ENCODE measurements at regions not wholly inside any gene's neighbourhood (a gene's known extent, or its start where the extent isn't known, plus 50 kb on each side); places are given as distances from the start of the nearest gene placed in this dataset.

DNA sequence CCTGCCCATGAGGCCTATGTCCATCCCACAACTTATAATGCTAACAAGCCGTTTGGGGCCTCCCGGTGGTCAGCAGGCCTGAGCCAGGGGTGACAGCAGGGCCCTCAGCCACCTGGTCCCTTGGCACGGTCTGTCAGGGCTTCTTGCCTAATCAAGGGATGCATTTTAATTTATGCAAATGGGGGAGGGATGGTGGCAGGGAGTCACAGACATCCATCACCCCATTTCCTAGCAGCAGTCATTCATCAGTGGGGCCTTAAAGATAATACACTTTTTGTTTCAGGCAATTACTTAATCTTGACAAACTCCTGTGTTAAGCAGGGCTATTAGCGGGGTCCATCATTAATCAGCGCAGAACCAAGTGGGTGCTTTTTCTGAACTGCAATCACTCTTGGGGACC lies 174.5 kb downstream of the GLI2 start:
- DNase-seq (no peak), ATAC-seq (no peak)
- CTCF ChIA-PET: no interaction called here
- no peaks in the 10 kb centered on the region for H3K4me1 Mint-ChIP-seq (ENCODE audit: low read depth)
- no peak overlapping the region for H3K27ac Mint-ChIP-seq
- no peaks in the 10 kb centered on the region for H3K9me3 Mint-ChIP-seq (ENCODE audit: insufficient read depth)
- H3K36me3 Mint-ChIP-seq (ENCODE audit: low read depth): no peaks in the 10 kb centered on the region
- no peak overlapping the region for H3K4me3 Mint-ChIP-seq
- POLR2A ChIA-PET: no interaction called here
- no peaks in the 10 kb centered on the region for H3K27me3 Mint-ChIP-seq (ENCODE audit: low read depth)

DNA sequence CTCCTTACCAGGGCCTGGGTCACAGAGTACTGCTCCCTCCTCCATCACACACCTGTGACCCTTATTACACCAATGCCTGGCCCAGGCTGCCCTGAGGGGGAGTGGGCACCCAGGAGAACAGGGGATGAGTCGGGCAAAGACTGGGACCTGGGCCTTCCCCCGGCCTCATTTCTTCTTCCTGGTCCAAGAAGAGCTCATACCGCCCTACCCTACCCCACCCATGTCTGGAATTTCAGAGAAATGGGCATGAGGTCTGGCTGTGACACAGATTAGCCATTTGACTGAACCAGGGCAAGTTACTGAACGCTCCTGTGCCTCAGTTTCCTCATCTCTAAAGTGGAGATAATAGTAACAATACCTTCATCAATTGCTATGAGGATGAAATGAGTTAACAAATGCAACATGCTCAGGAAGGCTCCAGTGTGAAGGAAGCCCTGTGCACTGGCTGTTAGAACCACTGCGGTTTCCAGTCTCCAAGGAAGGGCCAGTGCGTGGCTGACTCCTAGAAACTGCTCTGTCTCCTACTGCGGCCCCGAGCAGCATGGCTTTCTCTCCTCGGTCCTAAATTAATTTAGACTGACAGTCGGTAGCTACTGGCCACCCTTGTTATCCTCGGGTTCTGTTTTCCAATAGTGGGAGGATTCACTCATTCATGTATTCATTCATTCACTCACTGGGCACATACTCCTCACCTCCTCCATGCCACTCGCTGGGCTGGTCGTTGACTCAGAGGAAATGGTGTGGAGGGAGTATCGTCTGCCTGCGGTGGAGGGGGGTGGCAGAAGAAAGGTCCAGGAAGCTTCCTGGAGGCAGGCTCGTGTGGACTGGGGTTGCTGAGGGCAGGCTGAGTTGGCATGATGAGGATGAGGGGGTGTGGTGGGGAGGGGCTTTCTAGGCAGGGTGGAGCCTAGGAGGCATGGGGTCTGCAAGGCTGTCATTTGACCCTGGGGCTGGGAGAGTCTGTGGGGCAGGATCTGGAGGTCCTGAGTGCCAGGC lies 175.6 kb downstream of the GLI2 start:
- no peak overlapping the region for H3K27ac Mint-ChIP-seq
- ChIA-PET CTCF (no interaction called here), POLR2A (interaction anchor here (0.6 kb wide), 1 partner anchor 293 kb away, joined by 3 read pairs; no protein-coding TSS in a partner anchor)
- no peaks in the 10 kb centered on the region for H3K4me1 Mint-ChIP-seq (ENCODE audit: low read depth)
- no peaks in the 10 kb centered on the region for H3K36me3 Mint-ChIP-seq (ENCODE audit: low read depth)
- ATAC-seq: no peak
- H3K4me3 Mint-ChIP-seq: no peak overlapping the region
- no peak for DNase-seq
- H3K9me3 Mint-ChIP-seq (ENCODE audit: insufficient read depth): no peaks in the 10 kb centered on the region
- no peaks in the 10 kb centered on the region for H3K27me3 Mint-ChIP-seq (ENCODE audit: low read depth)

DNA sequence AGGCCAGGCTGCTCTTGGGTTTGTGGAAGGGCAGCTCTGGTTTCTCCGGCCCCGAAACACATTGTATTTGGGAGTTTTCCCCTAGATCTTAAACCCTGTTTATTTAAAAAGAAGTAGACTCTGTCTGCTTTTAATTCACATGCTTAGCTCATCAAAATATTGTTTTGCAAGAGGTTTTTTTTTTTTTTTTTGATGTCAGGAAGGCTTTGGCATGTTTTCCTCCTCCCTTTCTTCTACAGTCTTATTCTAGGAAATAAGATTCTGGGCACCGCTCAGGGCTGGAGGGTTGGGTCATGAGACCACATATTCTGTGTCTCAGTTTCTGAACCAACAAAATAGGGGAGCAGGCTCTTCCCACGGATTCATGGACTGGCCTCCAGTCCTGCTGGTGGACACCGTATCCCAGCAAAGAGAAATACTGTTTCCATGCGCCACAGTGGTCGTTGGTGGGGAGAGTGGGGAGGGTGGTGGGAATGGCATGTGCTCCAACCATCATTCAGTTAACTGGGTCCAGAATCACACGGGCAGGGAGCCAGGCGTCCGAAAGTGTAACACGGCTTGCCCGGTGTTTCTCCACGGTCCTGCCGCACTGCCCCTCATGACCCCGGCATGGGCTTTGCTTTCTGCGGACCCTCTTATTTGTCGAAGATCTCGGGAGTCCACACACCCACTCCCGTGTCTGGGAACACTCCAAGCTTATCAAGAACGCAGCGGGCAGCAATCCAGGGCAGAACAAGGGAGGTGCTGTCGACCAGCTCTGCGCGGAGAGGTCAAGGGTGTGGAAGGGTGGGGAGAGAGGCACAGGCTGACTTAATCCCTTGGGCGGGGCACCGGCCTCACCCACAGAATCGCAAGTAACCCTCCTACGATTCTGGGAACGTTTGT lies 176.7 kb downstream of the GLI2 start:
- no peaks in the 10 kb centered on the region for H3K27me3 Mint-ChIP-seq (ENCODE audit: low read depth)
- ChIA-PET POLR2A (interaction anchor here (0.6 kb wide), 1 partner anchor 292 kb away, joined by 3 read pairs; no protein-coding TSS in a partner anchor), CTCF (no interaction called here)
- H3K27ac Mint-ChIP-seq: no peak overlapping the region
- H3K4me1 Mint-ChIP-seq (ENCODE audit: low read depth): no peaks in the 10 kb centered on the region
- no peak overlapping the region for H3K4me3 Mint-ChIP-seq
- ATAC-seq (no peak), DNase-seq (no peak)
- H3K36me3 Mint-ChIP-seq (ENCODE audit: low read depth): no peaks in the 10 kb centered on the region
- no peaks in the 10 kb centered on the region for H3K9me3 Mint-ChIP-seq (ENCODE audit: insufficient read depth)

DNA sequence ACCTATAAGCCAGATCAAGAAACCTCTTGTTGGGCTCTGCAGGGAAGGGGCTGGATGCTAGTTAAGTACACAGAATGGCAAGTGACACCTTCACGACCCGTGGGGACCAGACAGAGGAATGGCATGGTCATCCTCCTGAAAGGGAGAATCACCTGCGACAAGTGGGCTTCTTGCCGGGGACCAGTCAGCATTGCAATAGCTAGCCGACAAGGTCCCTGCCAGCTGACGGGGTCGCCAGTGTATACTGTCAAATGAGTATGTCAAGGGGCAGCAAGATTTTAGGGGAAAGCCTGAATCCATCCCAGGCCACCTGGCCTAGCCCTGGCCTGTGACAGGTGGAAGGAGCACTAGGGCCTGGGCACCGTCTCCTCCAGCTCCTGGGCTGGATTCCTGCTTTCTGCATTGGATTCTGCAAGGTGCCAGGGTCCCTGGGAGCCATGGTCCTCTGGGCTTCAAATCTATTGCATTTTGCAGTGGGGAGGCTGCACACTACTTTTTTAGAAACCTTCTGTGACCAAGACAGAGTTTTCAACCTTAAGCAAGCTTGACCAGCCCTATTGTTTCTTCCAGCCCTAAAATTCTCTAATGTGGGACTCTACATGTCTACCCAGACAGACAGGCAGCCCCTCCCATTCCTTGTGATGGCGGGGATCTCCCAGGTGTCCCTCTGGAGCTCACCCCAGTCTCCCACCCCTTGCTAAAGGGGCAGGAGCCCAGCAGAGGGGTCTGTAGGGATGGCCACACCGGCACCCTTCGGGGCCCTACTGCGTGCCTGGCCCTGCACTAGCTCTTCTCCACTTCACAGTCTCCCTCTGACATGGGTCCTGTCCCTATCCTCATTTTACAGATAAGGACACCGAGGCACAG lies 178.5 kb downstream of the GLI2 start:
- DNase-seq: no peak
- H3K4me1 Mint-ChIP-seq (ENCODE audit: low read depth): no peaks in the 10 kb centered on the region
- no peak overlapping the region for H3K4me3 Mint-ChIP-seq
- no peaks in the 10 kb centered on the region for H3K9me3 Mint-ChIP-seq (ENCODE audit: insufficient read depth)
- H3K36me3 Mint-ChIP-seq (ENCODE audit: low read depth): no peaks in the 10 kb centered on the region
- CTCF ChIA-PET: no interaction called here
- POLR2A ChIA-PET: no interaction called here
- no peaks in the 10 kb centered on the region for H3K27me3 Mint-ChIP-seq (ENCODE audit: low read depth)
- no peak overlapping the region for H3K27ac Mint-ChIP-seq
- no peak for ATAC-seq

DNA sequence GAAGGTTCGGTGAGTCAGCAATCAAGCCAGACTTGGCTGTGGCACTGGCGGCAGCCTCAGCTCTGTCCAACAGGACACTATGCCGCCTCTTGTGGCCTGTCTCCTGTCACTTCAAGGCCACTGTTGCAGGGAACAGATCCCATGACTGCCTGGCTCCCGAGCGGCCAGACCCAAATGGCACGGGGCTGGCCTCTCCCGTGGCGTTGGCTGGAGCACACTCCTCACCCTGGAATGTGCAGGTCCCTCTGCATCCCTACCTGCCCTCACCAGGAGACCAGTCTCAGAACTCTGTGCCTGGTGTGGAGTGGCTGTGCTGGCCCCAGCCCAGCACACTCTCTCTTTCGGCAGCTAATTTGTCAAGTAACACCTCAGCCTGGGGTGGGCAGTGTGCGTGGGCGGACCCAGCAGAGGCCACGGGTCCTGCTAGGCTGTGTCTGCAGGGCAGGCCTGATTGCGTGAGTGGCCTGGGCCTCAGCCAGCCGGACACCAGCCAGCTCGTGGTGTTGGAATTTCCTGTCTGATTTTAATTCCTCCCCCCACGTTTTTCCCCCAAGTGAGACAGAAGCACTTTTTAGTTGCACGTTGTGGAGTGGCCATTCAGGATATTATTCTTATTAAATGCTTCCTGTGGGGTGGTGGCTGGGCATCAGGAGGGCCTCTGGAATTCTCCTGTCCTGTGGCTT lies 179.3 kb downstream of the GLI2 start:
- no peak for DNase-seq
- Mint-ChIP-seq H3K36me3 (ENCODE audit: low read depth) (no peaks in the 10 kb centered on the region), H3K4me1 (ENCODE audit: low read depth) (no peaks in the 10 kb centered on the region), H3K9me3 (ENCODE audit: insufficient read depth) (no peaks in the 10 kb centered on the region), H3K27ac (no peak overlapping the region), H3K4me3 (no peak overlapping the region), H3K27me3 (ENCODE audit: low read depth) (no peaks in the 10 kb centered on the region)
- no peak for ATAC-seq
- CTCF ChIA-PET: no interaction called here
- POLR2A ChIA-PET: no interaction called here

DNA sequence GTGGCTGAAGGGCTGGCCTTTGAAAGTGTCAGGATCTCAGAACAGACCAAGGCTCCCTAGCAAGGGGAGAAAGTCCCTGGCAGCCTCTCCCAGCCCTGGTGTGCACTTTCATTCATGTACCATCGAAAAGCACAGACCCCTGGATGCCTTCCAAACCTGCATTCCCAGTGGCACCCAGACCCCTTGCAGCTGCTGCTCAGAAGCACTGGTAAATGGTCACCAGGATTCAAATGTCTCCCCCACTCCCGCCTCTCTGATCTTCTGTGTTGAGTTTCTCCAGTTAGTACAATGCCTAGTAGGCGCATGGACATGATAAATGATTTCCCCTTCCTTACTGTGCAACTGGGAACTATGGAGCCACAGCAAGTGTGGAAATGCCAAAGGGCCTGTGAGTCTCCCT lies 180.0 kb downstream of the GLI2 start:
- DNase-seq (no peak), ATAC-seq (no peak)
- ChIA-PET POLR2A (no interaction called here), CTCF (no interaction called here)
- H3K4me3 Mint-ChIP-seq: no peak overlapping the region
- H3K9me3 Mint-ChIP-seq (ENCODE audit: insufficient read depth): no peaks in the 10 kb centered on the region
- no peaks in the 10 kb centered on the region for H3K4me1 Mint-ChIP-seq (ENCODE audit: low read depth)
- H3K27me3 Mint-ChIP-seq (ENCODE audit: low read depth): no peaks in the 10 kb centered on the region
- H3K27ac Mint-ChIP-seq: no peak overlapping the region
- no peaks in the 10 kb centered on the region for H3K36me3 Mint-ChIP-seq (ENCODE audit: low read depth)

DNA sequence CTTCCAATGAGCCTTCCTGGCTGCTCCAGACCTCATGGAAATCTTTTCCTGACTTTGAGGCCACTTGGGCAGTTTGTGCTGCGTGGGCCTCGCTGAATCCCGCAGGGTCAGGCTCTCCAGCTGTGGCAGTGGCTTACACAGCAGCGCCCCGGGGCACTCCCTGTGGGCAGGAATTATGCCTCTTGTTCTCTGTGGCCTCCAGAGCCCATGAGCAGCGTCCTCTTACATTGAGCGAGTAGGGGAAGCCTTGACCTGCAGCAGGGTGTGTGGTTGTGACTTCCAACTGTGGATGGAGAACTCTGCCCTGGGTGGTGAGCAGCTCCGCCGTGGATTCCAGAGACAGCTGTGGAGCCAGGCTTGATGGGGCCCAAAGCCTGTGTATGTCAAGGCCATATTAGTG lies 180.8 kb downstream of the GLI2 start:
- Mint-ChIP-seq H3K27ac (no peak overlapping the region), H3K4me1 (ENCODE audit: low read depth) (no peaks in the 10 kb centered on the region), H3K9me3 (ENCODE audit: insufficient read depth) (no peaks in the 10 kb centered on the region), H3K27me3 (ENCODE audit: low read depth) (no peaks in the 10 kb centered on the region), H3K36me3 (ENCODE audit: low read depth) (no peaks in the 10 kb centered on the region), H3K4me3 (no peak overlapping the region)
- CTCF ChIA-PET: no interaction called here
- POLR2A ChIA-PET: no interaction called here
- no peak for DNase-seq
- no peak for ATAC-seq

DNA sequence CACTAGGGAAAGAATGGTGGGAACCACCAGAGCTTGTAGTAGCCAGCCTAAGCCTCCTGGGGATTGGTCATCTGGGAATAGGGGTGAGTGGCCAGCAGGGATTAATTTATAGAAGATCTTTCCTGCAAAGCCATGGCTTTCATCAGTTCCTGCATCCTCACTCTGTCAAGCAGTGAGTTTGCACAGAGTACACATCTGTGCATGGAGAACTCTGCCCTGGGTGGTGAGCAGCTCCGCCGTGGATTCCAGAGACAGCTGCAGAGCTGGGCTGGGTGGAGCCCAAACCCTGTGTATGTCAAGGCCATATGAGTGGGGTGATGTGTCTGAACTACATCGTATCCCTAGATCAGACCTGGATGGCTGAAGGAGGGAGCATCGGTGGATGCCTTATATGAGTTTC lies 182.2 kb downstream of the GLI2 start:
- Mint-ChIP-seq H3K9me3 (ENCODE audit: insufficient read depth) (no peaks in the 10 kb centered on the region), H3K4me1 (ENCODE audit: low read depth) (no peaks in the 10 kb centered on the region), H3K36me3 (ENCODE audit: low read depth) (no peaks in the 10 kb centered on the region), H3K27me3 (ENCODE audit: low read depth) (no peaks in the 10 kb centered on the region), H3K27ac (no peak overlapping the region), H3K4me3 (no peak overlapping the region)
- DNase-seq (no peak), ATAC-seq (no peak)
- CTCF ChIA-PET: no interaction called here
- POLR2A ChIA-PET: no interaction called here

DNA sequence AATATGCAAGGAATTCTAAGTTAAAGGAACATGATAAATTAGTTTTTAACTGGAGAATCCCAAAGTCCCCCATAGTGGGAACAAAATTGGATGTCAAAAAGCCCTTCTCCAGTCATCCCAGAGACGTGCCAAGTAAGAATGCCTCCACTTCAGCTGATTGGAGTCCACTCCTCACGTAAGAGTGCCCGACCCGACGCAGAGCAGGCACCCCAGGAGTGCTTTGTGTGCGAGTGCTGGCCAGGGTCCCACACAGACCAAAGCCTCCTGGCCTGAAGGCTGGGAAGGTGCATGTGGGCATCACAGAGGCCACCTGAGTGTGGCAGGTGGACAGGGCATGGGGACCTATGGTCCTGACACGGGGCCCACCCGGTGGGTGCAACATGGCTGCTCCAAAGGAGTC lies 183.5 kb downstream of the GLI2 start:
- no peak overlapping the region for H3K4me3 Mint-ChIP-seq
- POLR2A ChIA-PET: no interaction called here
- H3K36me3 Mint-ChIP-seq (ENCODE audit: low read depth): no peaks in the 10 kb centered on the region
- no peaks in the 10 kb centered on the region for H3K27me3 Mint-ChIP-seq (ENCODE audit: low read depth)
- H3K4me1 Mint-ChIP-seq (ENCODE audit: low read depth): no peaks in the 10 kb centered on the region
- no peak overlapping the region for H3K27ac Mint-ChIP-seq
- CTCF ChIA-PET: no interaction called here
- DNase-seq (no peak), ATAC-seq (no peak)
- no peaks in the 10 kb centered on the region for H3K9me3 Mint-ChIP-seq (ENCODE audit: insufficient read depth)

DNA sequence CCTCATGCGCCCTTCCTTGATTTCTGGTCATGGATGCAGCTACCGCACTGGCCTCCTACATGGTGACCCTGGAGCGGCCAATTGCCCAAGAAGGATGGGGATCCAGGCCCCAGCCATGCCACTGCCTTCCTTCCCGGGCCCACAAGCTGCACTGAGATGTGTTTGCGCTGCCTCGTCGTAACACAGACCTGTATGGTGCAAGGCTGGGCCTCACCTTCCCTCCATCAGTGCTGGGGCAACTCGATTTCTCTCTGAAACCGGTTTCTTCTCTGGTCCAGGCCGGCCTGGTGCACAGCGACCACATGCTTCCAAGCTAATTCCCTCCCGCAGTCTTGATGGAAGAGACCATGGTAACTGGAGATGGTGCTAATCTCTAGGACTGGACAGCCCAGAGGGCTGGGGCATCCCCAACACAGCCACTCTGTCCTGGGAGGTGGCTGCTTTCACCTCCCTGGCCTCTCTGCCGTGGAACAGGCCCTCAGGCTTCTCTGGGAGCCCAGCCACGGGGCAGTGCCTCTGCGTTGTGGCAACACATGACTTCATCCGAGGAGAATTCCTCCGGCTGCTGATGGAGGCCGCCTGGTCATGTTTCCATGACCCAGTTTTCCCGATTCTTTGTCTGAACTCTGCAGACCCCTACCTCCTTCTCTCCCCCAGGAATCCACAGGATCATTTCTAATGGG lies 184.2 kb downstream of the GLI2 start:
- Mint-ChIP-seq H3K4me1 (ENCODE audit: low read depth) (no peaks in the 10 kb centered on the region), H3K36me3 (ENCODE audit: low read depth) (no peaks in the 10 kb centered on the region), H3K27ac (no peak overlapping the region), H3K27me3 (ENCODE audit: low read depth) (no peaks in the 10 kb centered on the region), H3K4me3 (no peak overlapping the region), H3K9me3 (ENCODE audit: insufficient read depth) (no peaks in the 10 kb centered on the region)
- ATAC-seq (no peak), DNase-seq (no peak)
- POLR2A ChIA-PET: no interaction called here
- CTCF ChIA-PET: interaction anchor here (0.7 kb wide), 1 partner anchor 1553 kb away, joined by 3 read pairs; no protein-coding TSS in a partner anchor
